Neural cell (in vitro differentiated cells): ENCODE measurements at regions not wholly inside any gene's neighbourhood (a gene's known extent, or its start where the extent isn't known, plus 50 kb on each side); places are given as distances from the start of the nearest gene placed in this dataset.

Experiments used
- CTCF ChIP-seq: fragments of 450-650 bp; IDR thresholded peaks from 2 replicates; pipeline ENCODE4 v1.5.1; 2014; ENCODE audit warnings: antibody characterized with exemption, mild to moderate bottlenecking, moderate library complexity; ENCODE audit not compliant: poor library complexity, severe bottlenecking
- EP300 ChIP-seq: fragments of 450-650 bp; conservative IDR thresholded peaks from 2 replicates; pipeline ENCODE4 v1.6.1; 2014; ENCODE audit warnings: antibody characterized with exemption, mild to moderate bottlenecking, moderate library complexity; ENCODE audit not compliant: poor library complexity, severe bottlenecking
- EZH2 ChIP-seq: fragments of 200-600, 300-800 bp; shearing (Covaris generic), sonication (generic); IDR thresholded peaks from 2 replicates; pipeline ENCODE4 v1.6.1; 2014; ENCODE audit warnings: antibody characterized with exemption, low read length, borderline replicate concordance, mild to moderate bottlenecking; ENCODE audit not compliant: insufficient read depth, poor library complexity, severe bottlenecking

- TF ChIP-seq EP300 (no peak), CTCF (no peak), EZH2 (no peak)
These were observed 396.6 kb upstream of the TMCO5A start for GRCh38 chr15:37537802-37538201.
